ENCODE measurements at regions not wholly inside any gene's neighbourhood (a gene's known extent, or its start where the extent isn't known, plus 50 kb on each side); places are given as distances from the start of the nearest gene placed in this dataset.

DNA sequence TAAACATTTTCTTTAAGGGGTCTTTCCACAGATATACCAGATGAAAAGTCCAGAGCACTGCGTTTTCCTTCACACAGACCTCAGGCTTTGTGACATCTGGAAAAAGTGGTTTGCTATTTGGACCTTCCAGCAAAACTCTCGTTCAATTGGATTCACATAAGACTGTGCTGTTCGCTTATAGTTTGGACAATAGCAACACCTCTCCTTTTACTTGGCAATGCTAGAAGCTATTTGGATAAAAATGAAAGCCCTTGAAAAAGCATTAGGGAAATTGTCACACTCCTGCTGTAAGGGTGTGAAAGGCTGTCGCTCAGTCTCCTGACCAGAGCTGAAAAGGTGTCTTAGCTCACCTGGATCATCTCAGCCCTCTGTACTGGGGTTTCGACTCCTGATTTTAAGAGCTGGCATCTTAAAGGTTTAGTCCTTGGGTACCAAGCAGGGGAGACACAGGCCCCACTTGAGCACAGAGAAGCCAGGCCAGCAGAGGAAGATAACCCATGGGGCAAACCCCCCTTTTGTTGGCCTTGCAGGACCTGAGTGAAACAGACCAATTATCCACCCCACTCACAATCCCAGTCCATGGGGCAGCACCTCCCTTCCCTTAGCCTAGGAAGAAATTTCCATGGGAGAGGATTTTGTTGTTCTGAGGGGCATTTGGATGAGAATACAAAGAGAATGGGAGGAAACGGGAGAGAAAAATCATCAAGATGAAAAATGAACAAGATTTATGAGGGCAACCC lies 257.6 kb downstream of the DLEU7 start:
- H3K4me2 ChIP-seq (ENCODE audit: low read length) = no peak overlapping the region
- H3K9me3 ChIP-seq (ENCODE audit: insufficient read depth, low read depth, low read length) = no peaks in the 10 kb centered on the region
- no peak for DNase-seq (ENCODE audit: low read depth)
- H3K4me1 ChIP-seq (ENCODE audit: insufficient read depth, low read length) = peaks cover 40% of the 10 kb centered on the region
- no peak overlapping the region for H3K27ac ChIP-seq (ENCODE audit: low read depth, low read length)
- no peaks in the 10 kb centered on the region for H3K79me2 ChIP-seq (ENCODE audit: insufficient read depth, low read length)
- Mint-ChIP-seq H3K27ac (ENCODE audit: unreplicated experiment) (no peak overlapping the region), H3K27me3 (ENCODE audit: low read depth, unreplicated experiment) (no peaks in the 10 kb centered on the region), H3K36me3 (ENCODE audit: low read depth, unreplicated experiment) (no peaks in the 10 kb centered on the region), H3K4me1 (ENCODE audit: low read depth, unreplicated experiment) (peaks cover 59% of the 10 kb centered on the region), H3K9me3 (ENCODE audit: unreplicated experiment) (no peaks in the 10 kb centered on the region), H3K4me3 (ENCODE audit: unreplicated experiment) (no peak overlapping the region)
- no peaks in the 10 kb centered on the region for H3K36me3 ChIP-seq (ENCODE audit: insufficient read depth, low read length)
- no peak overlapping the region for H3K9ac ChIP-seq (ENCODE audit: low read length)
- H4K20me1 ChIP-seq (ENCODE audit: insufficient read depth, low read length) = no peaks in the 10 kb centered on the region
- no peak overlapping the region for H2AFZ ChIP-seq (ENCODE audit: low read depth, low read length)
- no peak for FAIRE-seq
- H3K4me3 ChIP-seq (ENCODE audit: insufficient read depth, low read depth, low read length) = no peak overlapping the region
- no peaks in the 10 kb centered on the region for H3K27me3 ChIP-seq (ENCODE audit: insufficient read depth, low read length)
- no peak for TF ChIP-seq EZH2 (IDR thresholded peaks at IDR 0.05; ENCODE audit: insufficient read depth, low read length)
- TF ChIP-seq, protein P1, sequence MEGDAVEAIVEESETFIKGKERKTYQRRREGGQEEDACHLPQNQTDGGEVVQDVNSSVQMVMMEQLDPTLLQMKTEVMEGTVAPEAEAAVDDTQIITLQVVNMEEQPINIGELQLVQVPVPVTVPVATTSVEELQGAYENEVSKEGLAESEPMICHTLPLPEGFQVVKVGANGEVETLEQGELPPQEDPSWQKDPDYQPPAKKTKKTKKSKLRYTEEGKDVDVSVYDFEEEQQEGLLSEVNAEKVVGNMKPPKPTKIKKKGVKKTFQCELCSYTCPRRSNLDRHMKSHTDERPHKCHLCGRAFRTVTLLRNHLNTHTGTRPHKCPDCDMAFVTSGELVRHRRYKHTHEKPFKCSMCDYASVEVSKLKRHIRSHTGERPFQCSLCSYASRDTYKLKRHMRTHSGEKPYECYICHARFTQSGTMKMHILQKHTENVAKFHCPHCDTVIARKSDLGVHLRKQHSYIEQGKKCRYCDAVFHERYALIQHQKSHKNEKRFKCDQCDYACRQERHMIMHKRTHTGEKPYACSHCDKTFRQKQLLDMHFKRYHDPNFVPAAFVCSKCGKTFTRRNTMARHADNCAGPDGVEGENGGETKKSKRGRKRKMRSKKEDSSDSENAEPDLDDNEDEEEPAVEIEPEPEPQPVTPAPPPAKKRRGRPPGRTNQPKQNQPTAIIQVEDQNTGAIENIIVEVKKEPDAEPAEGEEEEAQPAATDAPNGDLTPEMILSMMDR (IDR thresholded peaks at IDR 0.05; ENCODE audit: insufficient read depth, low read depth, low read length) = no peak

DNA sequence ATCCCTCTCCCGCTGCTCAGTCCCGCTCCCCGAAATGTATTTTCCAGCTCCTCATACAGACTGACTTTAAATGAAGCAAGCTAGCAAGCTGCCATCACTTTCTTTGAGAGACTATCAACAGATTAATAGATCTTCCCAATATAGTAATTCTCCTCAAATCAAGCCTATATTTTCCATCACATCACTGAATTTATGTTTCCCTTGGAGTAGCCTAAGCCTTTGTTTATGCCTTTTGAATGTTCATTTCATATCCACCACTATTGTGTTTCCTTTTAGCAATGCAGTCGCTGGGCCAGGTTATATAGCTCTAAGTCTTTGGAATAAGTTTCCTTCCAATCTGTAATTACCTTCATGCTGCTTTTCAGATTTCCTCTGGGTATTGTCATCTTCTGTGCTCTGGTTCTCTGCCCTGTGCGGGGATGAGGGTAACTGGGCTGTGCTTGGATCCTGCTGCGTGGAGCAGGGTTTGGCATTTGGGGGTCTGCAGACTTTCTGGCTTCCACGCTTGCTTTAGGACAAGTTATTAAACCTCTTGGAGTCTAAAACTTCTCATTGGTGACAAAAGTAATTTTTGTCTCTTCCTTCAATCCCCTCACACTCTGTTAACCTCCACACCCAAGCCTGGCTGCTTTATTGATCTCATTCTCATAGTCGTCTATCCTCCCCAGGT lies 256.9 kb downstream of the DLEU7 start:
- H3K4me1 Mint-ChIP-seq (ENCODE audit: low read depth, unreplicated experiment) = peaks cover 54% of the 10 kb centered on the region
- Histone ChIP-seq H3K27ac (ENCODE audit: low read depth, low read length) (no peak overlapping the region), H3K9me3 (ENCODE audit: insufficient read depth, low read depth, low read length) (no peaks in the 10 kb centered on the region), H3K4me1 (ENCODE audit: insufficient read depth, low read length) (peaks cover 39% of the 10 kb centered on the region), H4K20me1 (ENCODE audit: insufficient read depth, low read length) (no peaks in the 10 kb centered on the region), H3K36me3 (ENCODE audit: insufficient read depth, low read length) (no peaks in the 10 kb centered on the region), H3K4me3 (ENCODE audit: insufficient read depth, low read depth, low read length) (no peak overlapping the region), H2AFZ (ENCODE audit: low read depth, low read length) (no peak overlapping the region), H3K9ac (ENCODE audit: low read length) (no peak overlapping the region), H3K27me3 (ENCODE audit: insufficient read depth, low read length) (no peaks in the 10 kb centered on the region), H3K79me2 (ENCODE audit: insufficient read depth, low read length) (no peaks in the 10 kb centered on the region), H3K4me2 (ENCODE audit: low read length) (no peak overlapping the region)
- DNase-seq (ENCODE audit: low read depth) (no peak), FAIRE-seq (peak; percentile 20)
- H3K4me3 Mint-ChIP-seq (ENCODE audit: unreplicated experiment) = no peak overlapping the region
- peak overlapping the region; percentile 29 for H3K27ac Mint-ChIP-seq (ENCODE audit: unreplicated experiment)
- TF ChIP-seq, protein P1 (IDR thresholded peaks at IDR 0.05; ENCODE audit: insufficient read depth, low read depth, low read length) = no peak
- TF ChIP-seq EZH2 (IDR thresholded peaks at IDR 0.05; ENCODE audit: insufficient read depth, low read length) = no peak
- H3K36me3 Mint-ChIP-seq (ENCODE audit: low read depth, unreplicated experiment) = no peaks in the 10 kb centered on the region
- H3K9me3 Mint-ChIP-seq (ENCODE audit: unreplicated experiment) = no peaks in the 10 kb centered on the region
- H3K27me3 Mint-ChIP-seq (ENCODE audit: low read depth, unreplicated experiment) = no peaks in the 10 kb centered on the region

DNA sequence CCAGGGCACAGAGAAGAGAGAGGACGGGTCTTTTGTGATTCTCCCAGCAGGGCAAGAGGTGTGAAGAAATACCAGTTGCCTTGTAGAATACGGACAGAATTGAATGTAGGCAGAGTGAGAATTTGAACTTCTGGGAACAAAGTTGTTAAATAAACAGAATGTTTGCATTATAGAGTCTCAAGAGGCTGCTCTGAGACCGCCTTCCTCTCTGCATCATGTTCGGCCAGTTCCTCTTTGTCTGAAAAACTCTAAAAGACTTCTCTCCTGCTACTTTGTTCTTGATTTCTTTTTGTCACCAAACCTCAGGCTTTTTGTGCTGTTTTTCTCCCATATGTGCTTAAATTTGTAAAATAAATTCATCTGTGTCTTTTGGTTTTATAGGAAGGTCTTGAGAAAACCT lies 256.4 kb downstream of the DLEU7 start:
- H3K27me3 Mint-ChIP-seq (ENCODE audit: low read depth, unreplicated experiment) = no peaks in the 10 kb centered on the region
- Histone ChIP-seq H3K79me2 (ENCODE audit: insufficient read depth, low read length) (no peaks in the 10 kb centered on the region), H3K9ac (ENCODE audit: low read length) (no peak overlapping the region), H3K27ac (ENCODE audit: low read depth, low read length) (no peak overlapping the region), H2AFZ (ENCODE audit: low read depth, low read length) (no peak overlapping the region), H3K36me3 (ENCODE audit: insufficient read depth, low read length) (no peaks in the 10 kb centered on the region), H3K4me2 (ENCODE audit: low read length) (no peak overlapping the region), H4K20me1 (ENCODE audit: insufficient read depth, low read length) (no peaks in the 10 kb centered on the region), H3K27me3 (ENCODE audit: insufficient read depth, low read length) (no peaks in the 10 kb centered on the region), H3K9me3 (ENCODE audit: insufficient read depth, low read depth, low read length) (no peaks in the 10 kb centered on the region), H3K4me1 (ENCODE audit: insufficient read depth, low read length) (peaks cover 40% of the 10 kb centered on the region), H3K4me3 (ENCODE audit: insufficient read depth, low read depth, low read length) (no peak overlapping the region)
- no peaks in the 10 kb centered on the region for H3K9me3 Mint-ChIP-seq (ENCODE audit: unreplicated experiment)
- peak overlapping the region; percentile 96 for H3K27ac Mint-ChIP-seq (ENCODE audit: unreplicated experiment)
- FAIRE-seq (no peak), DNase-seq (ENCODE audit: low read depth) (no peak)
- H3K36me3 Mint-ChIP-seq (ENCODE audit: low read depth, unreplicated experiment) = no peaks in the 10 kb centered on the region
- H3K4me1 Mint-ChIP-seq (ENCODE audit: low read depth, unreplicated experiment) = peaks cover 52% of the 10 kb centered on the region
- H3K4me3 Mint-ChIP-seq (ENCODE audit: unreplicated experiment) = no peak overlapping the region
- TF ChIP-seq, protein P1 (IDR thresholded peaks at IDR 0.05; ENCODE audit: insufficient read depth, low read depth, low read length) = no peak
- TF ChIP-seq EZH2 (IDR thresholded peaks at IDR 0.05; ENCODE audit: insufficient read depth, low read length) = no peak

Data from astrocyte (in vitro differentiated cells and primary cell).